CD4-positive, alpha-beta T cell treated with Interleukin-15 for 1 hour (primary cell): ENCODE measurements at regions not wholly inside any gene's neighbourhood (a gene's known extent, or its start where the extent isn't known, plus 50 kb on each side); places are given as distances from the start of the nearest gene placed in this dataset.
"Not testable (repeated sequence)": the region's sequence is repeated elsewhere in the genome, so short reads cannot be mapped to it uniquely, and the experiment has no call there.

ENCODE experiments used
- DNase-seq: peaks from one replicate; pipeline ENCODE4 v3.0.0-alpha.2; 2020

GRCh38 chr14:48193893-48194292, 518.5 kb upstream of the MDGA2 start:
- DNase-seq: no peak

- not testable (repeated sequence) for DNase-seq
These were observed 474.2 kb upstream of the MDGA2 start for GRCh38 chr14:48149624-48150023.

GRCh38 chr14:48140804-48141203, 465.4 kb upstream of the MDGA2 start:
- no peak for DNase-seq

DNA sequence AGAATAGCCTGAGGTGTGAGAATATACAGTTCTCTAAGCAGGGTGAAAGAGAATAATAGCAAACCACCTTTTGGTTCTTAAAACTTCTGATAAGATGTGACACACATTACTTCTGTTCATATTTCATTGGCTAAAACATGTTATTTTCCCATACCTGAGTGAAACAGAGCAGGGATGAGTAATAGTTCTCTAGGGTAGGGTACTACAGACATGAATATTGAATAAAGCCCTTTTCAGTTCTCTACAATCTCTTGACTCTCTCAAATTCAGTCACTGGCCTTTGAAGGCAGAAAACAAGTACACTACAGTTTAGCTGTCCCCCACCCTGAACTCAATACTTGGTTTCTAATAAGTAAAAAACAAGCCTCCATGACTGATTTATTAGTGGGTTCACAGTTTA, 454.1 kb upstream of the MDGA2 start:
- no peak for DNase-seq

DNA sequence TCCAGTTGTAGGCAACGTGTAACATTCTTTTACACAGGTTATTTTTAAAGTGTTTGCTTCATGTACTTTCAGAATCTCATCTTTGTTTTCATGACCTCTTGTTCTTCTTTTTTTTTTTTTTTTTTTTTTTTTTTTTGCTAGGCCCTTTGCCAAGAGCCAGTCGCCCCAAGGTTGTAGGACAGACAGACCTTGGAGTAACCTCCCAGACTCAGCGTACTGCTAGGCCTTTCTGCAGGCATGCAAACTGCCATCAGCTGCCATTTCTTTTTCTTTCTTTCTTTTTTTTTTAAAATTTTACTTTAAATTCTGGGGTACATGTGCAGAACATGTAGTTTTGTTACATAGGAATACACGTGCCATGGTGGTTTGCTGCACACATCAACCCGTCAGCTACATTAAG, 452.3 kb upstream of the MDGA2 start:
- DNase-seq: no peak

- no peak for DNase-seq
These were observed 450.2 kb upstream of the MDGA2 start for GRCh38 chr14:48125654-48126053.

GRCh38 chr14:48113713-48114112, 438.3 kb upstream of the MDGA2 start:
- no peak for DNase-seq

- no peak for DNase-seq
These were observed 435.7 kb upstream of the MDGA2 start for GRCh38 chr14:48111151-48111550.

- no peak for DNase-seq
These were observed 432.2 kb upstream of the MDGA2 start for GRCh38 chr14:48107646-48108045.

DNA sequence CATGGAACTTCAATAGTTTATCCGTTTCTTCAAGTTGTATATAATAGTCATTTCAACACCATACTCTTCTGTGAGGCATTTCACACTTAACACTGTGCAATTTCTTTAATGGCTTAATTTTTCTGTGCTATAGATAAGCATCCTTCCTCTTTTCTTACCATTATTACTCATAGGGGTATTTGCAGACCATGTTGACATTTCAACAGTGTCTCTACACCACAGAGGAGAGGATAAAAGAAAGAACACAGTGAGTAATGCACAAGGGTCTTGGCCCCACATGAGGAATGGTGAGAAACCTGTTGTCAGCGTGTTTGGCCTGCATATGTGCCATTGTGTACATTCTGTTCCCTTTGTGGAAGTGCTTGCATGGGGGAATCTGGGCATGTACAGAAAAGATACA, 421.5 kb upstream of the MDGA2 start:
- no peak for DNase-seq

GRCh38 chr14:48086516-48086915, 411.1 kb upstream of the MDGA2 start:
- DNase-seq: no peak

DNA sequence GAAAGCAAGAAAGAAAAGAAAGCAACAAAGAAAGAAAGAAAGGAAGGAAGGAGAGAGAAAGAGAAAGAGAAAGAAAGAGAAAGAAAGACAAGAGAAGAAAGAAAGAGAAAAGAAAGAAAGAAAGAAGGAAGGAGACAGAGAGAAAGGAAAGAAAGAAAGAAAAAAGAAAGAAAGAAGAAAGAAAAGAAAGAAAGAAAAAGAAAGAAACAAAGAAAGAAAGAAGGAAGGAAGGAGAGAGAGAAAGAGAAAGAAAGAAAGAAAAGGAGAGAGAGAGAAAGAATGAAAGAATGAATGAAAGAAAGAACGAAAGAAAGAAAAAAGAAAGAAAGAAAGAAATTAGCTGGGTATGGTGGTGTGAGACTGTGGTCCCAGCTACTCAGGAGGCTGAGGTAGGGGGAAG, 400.1 kb upstream of the MDGA2 start:
- DNase-seq: no peak

DNA sequence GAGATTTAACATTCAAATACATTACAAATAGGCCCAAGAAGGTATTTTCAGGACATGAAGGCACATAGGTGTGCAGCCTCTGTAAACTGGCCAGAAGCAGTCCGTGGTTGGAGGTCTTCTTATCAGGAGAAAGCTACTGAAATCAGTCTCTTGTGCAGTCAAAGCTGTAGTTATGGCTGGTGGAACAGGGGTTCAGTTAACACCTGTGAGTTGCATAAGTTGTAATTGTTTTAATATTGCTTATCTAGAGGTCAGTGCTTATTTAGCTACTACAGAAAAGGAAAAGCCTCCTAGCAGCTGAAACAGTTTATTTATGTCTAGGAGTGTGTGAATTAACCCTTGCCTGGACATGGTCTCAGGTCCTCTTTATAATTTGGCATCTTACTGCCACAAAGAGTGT, 377.6 kb upstream of the MDGA2 start:
- DNase-seq: no peak

GRCh38 chr14:48035836-48036235, 360.4 kb upstream of the MDGA2 start:
- DNase-seq: no peak

GRCh38 chr14:48027115-48027514, 351.7 kb upstream of the MDGA2 start:
- DNase-seq: no peak

DNA sequence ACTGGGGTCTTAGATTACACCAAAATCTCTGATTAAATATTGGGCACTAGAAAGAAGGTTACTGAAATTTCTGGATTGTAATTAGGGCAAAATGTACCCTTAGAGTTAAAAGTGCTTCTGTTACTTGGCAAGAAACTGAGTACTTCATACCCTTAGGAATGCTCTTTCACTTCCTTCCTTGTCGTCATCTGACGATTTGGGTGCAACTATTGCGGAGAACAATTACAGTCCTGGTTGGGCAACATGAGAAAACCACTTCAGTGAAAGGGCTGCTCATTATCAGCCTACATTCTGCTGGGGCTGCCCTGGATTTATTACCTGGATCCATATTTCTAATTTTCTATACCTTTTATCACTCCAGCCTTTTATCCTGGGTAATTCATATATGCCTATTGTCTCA, 348.5 kb upstream of the MDGA2 start:
- no peak for DNase-seq

- not testable (repeated sequence) for DNase-seq
These were observed 336.1 kb upstream of the MDGA2 start for GRCh38 chr14:48011484-48011883.

DNA sequence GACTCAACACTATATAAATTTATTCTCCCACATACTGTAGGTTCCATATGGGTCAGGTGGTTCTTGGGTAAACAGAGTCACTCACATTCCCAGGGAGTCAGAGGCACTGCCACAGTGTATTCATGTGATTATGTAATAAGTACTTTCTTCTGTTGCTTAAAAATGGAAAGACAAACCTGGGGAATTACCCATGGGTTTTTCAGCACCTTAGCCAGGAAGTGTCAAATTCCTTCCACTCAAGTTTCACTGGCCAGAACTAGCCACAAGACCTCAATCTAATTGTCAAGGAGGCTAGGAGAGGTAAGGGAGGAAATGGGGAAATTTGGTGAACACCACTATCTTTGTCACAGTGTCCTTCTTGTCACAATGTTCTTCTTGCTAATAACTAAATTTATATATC, 333.2 kb upstream of the MDGA2 start:
- no peak for DNase-seq

GRCh38 chr14:48005986-48006385, 330.6 kb upstream of the MDGA2 start:
- no peak for DNase-seq

GRCh38 chr14:47993883-47994282, 318.5 kb upstream of the MDGA2 start:
- no peak for DNase-seq

DNA sequence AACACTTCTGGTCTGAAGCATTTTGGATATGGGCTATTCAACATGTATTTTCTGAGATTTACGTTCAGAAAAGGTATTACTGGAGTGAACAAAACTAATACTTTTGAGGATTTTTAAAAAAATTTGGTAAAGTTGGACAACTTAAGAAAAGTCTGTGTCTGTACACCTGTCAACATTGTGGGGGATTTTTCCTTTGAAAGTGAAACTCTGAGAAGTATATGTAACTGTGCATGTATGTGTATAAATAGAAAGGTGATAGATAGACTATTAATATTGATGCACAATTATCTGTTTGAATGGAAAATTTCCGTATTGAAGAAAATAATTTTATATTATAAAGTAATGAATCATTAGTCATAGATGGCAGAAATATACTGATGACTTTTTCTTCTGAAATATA, 312.8 kb upstream of the MDGA2 start:
- no peak for DNase-seq

- no peak for DNase-seq
These were observed 303.5 kb upstream of the MDGA2 start for GRCh38 chr14:47978871-47979270.

GRCh38 chr14:47976139-47976538, 300.7 kb upstream of the MDGA2 start:
- DNase-seq: no peak

GRCh38 chr14:47966076-47966810, 290.8 kb upstream of the MDGA2 start:
- DNase-seq: no peak

DNA sequence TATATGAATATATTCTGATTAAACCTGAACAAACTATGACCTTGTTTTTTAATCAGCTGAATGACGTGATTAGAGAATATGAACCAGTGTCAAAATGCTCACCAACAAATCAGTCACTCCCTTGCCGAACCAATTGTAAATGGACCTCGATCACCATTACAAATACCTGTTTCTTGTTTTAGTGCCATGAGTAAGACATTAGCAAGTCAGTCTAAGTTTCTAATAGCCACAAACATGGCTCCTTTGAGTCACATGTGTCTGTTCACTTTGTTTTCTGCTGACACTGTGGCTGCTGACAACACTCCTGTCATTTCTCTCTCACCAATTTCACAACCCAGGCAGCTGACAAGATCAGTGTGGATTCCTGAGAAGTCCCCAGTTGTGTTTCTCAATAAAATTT, 286.2 kb upstream of the MDGA2 start:
- DNase-seq: no peak

DNA sequence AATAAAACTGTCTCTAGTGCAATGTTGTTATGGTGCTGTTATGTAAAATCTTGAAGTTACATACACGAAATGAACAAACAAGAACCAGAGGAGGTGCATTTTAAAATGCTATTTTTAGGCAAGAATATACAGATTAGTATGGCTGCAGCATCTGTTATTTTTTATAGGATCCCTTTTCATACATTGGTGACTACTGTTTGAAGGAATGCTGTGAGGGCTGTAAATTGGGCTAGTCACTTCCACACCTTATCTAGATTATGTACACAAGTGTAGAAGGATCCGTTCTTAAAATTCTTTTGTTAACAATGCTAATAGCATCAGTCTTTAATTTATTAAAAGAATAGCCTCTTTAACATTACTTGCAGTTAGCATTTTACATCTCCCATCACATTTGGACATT, 284.3 kb upstream of the MDGA2 start:
- DNase-seq: no peak
